ENCODE measurements at regions not wholly inside any gene's neighbourhood (a gene's known extent, or its start where the extent isn't known, plus 50 kb on each side); places are given as distances from the start of the nearest gene placed in this dataset.

GRCh38 chr4:81844717-81845116 lies 373.0 kb upstream of the RASGEF1B start:
- H3K9me3 ChIP-seq (ENCODE audit: control insufficient read depth, low read length): peaks cover 8% of the 10 kb centered on the region
- H3K27me3 ChIP-seq (ENCODE audit: control insufficient read depth, insufficient read depth, low read length, poor library complexity, severe bottlenecking): no peaks in the 10 kb centered on the region
- 6% methylated on average over 3 of the region's 3 CpGs; no CpG with 5 or more reads in 1 of the 2 experiments for WGBS, 2 experiments (ENCODE audit: insufficient coverage in 1 of 2, insufficient read length in 1 of 2)
- H3K27ac ChIP-seq (ENCODE audit: low read depth, low read length): peak overlapping the region; percentile 46
- no peak overlapping the region for H3K4me3 Mint-ChIP-seq
- no peaks in the 10 kb centered on the region for H3K36me3 ChIP-seq (ENCODE audit: control insufficient read depth, insufficient read depth, low read length)
- H3K9ac ChIP-seq (ENCODE audit: extremely low read depth, low read length, poor library complexity, severe bottlenecking): peak overlapping the region; percentile 31
- peak; percentile 92 for DNase-seq
- H3K27me3 Mint-ChIP-seq (ENCODE audit: insufficient read depth): peaks cover 8% of the 10 kb centered on the region
- H3K9me3 Mint-ChIP-seq: peaks cover 4% of the 10 kb centered on the region
- H3K4me1 Mint-ChIP-seq: peaks cover 15% of the 10 kb centered on the region
- no peaks in the 10 kb centered on the region for H3K36me3 Mint-ChIP-seq (ENCODE audit: low read depth)
- peaks cover 3% of the 10 kb centered on the region for H3K4me1 ChIP-seq (ENCODE audit: control insufficient read depth, insufficient read depth, low read length)
- peak overlapping the region; percentile 91 for H3K27ac Mint-ChIP-seq
- H3K4me3 ChIP-seq (ENCODE audit: low read length): peak overlapping the region; percentile 26
- TF ChIP-seq CTCF (conservative IDR thresholded peaks at IDR 0.05): peak; percentile 91

DNA sequence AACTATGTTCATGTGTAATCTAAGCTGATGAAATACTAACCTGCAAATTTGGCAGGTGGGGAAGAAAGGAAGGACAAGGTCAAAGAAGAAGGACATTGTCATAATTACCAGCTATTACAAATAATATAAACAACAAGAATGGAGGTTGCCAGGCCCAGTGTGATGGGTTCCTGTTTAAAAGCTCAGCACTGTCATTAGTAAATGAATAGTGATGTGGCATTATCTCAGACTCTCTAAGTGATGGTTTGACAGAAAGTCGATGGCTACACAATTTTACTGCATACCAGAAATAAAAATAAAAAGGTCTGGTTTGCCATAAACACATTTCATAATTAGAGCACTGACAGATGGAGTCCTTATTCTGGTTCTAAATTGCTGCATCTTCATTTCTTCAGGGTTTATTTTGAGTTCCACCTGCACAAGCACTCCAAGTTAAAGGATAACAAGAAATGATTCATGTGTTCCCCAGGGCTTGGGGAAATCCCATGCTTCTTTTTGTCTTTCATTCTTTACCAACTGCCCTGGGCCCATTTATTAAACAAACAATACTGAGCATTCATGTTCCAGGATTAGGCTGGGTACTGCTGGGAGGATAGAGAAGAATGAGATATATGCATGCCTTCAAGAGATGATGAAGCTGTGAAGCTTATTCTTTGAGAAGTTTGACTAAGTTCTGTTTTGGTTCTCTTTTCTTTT lies 367.8 kb upstream of the RASGEF1B start:
- peaks cover 4% of the 10 kb centered on the region for H3K27me3 Mint-ChIP-seq (ENCODE audit: insufficient read depth)
- H3K27me3 ChIP-seq (ENCODE audit: control insufficient read depth, insufficient read depth, low read length, poor library complexity, severe bottlenecking): no peaks in the 10 kb centered on the region
- no peak for DNase-seq
- H3K4me3 ChIP-seq (ENCODE audit: low read length): no peak overlapping the region
- H3K9me3 ChIP-seq (ENCODE audit: control insufficient read depth, low read length): no peaks in the 10 kb centered on the region
- H3K4me1 Mint-ChIP-seq: no peaks in the 10 kb centered on the region
- H3K4me1 ChIP-seq (ENCODE audit: control insufficient read depth, insufficient read depth, low read length): no peaks in the 10 kb centered on the region
- TF ChIP-seq CTCF (conservative IDR thresholded peaks at IDR 0.05): no peak
- H3K9ac ChIP-seq (ENCODE audit: extremely low read depth, low read length, poor library complexity, severe bottlenecking): no peak overlapping the region
- H3K27ac ChIP-seq (ENCODE audit: low read depth, low read length): no peak overlapping the region
- no peaks in the 10 kb centered on the region for H3K36me3 Mint-ChIP-seq (ENCODE audit: low read depth)
- 90% methylated on average over 1 of the region's 1 CpG; no CpG with 5 or more reads in 1 of the 2 experiments for WGBS, 2 experiments (ENCODE audit: insufficient coverage in 1 of 2, insufficient read length in 1 of 2)
- no peaks in the 10 kb centered on the region for H3K36me3 ChIP-seq (ENCODE audit: control insufficient read depth, insufficient read depth, low read length)
- H3K27ac Mint-ChIP-seq: no peak overlapping the region
- H3K4me3 Mint-ChIP-seq: no peak overlapping the region
- no peaks in the 10 kb centered on the region for H3K9me3 Mint-ChIP-seq

- no peak for TF ChIP-seq CTCF (conservative IDR thresholded peaks at IDR 0.05)
- no peak for DNase-seq
- no peak overlapping the region for H3K27ac Mint-ChIP-seq
These were observed 366.9 kb upstream of the RASGEF1B start for GRCh38 chr4:81838586-81838985.

More at GRCh38 chr4:81838586-81838985, 366.9 kb upstream of the RASGEF1B start:
- Mint-ChIP-seq H3K4me3 (no peak overlapping the region), H3K4me1 (no peaks in the 10 kb centered on the region), H3K9me3 (no peaks in the 10 kb centered on the region), H3K27me3 (ENCODE audit: insufficient read depth) (peaks cover 4% of the 10 kb centered on the region), H3K36me3 (ENCODE audit: low read depth) (no peaks in the 10 kb centered on the region)
- Histone ChIP-seq H3K27me3 (ENCODE audit: control insufficient read depth, insufficient read depth, low read length, poor library complexity, severe bottlenecking) (no peaks in the 10 kb centered on the region), H3K36me3 (ENCODE audit: control insufficient read depth, insufficient read depth, low read length) (no peaks in the 10 kb centered on the region), H3K4me1 (ENCODE audit: control insufficient read depth, insufficient read depth, low read length) (no peaks in the 10 kb centered on the region), H3K9me3 (ENCODE audit: control insufficient read depth, low read length) (no peaks in the 10 kb centered on the region), H3K4me3 (ENCODE audit: low read length) (no peak overlapping the region), H3K27ac (ENCODE audit: low read depth, low read length) (no peak overlapping the region), H3K9ac (ENCODE audit: extremely low read depth, low read length, poor library complexity, severe bottlenecking) (no peak overlapping the region)
- WGBS, 2 experiments (ENCODE audit: insufficient coverage in 1 of 2, insufficient read length in 1 of 2): 93 to 100% methylated on average over 1 to 2 of the region's 2 CpGs
